ENCODE measurements at regions not wholly inside any gene's neighbourhood (a gene's known extent, or its start where the extent isn't known, plus 50 kb on each side); places are given as distances from the start of the nearest gene placed in this dataset.
"Not testable (repeated sequence)": the region's sequence is repeated elsewhere in the genome, so short reads cannot be mapped to it uniquely, and the experiment has no call there.

- Mint-ChIP-seq H3K4me3 (no peak overlapping the region), H3K36me3 (ENCODE audit: insufficient read depth) (no peaks in the 10 kb centered on the region), H3K4me1 (ENCODE audit: low read depth) (no peaks in the 10 kb centered on the region), H3K27me3 (ENCODE audit: low read depth) (no peaks in the 10 kb centered on the region), H3K9me3 (no peaks in the 10 kb centered on the region)
- DNase-seq, result no peak
- no peak for ATAC-seq
Measured at GRCh38 chr5:91607675-91608074, 224.6 kb upstream of the ARRDC3 start.

GRCh38 chr5:91599863-91600262, 216.7 kb upstream of the ARRDC3 start:
- no peak for DNase-seq
- Mint-ChIP-seq H3K27me3 (ENCODE audit: low read depth) (no peaks in the 10 kb centered on the region), H3K36me3 (ENCODE audit: insufficient read depth) (no peaks in the 10 kb centered on the region), H3K9me3 (peaks cover 7% of the 10 kb centered on the region), H3K4me1 (ENCODE audit: low read depth) (no peaks in the 10 kb centered on the region), H3K4me3 (no peak overlapping the region)
- ATAC-seq, result no peak

GRCh38 chr5:91598216-91598615, 215.1 kb upstream of the ARRDC3 start:
- H3K4me3 Mint-ChIP-seq, result no peak overlapping the region
- ATAC-seq (no peak), DNase-seq (no peak)
- no peaks in the 10 kb centered on the region for H3K4me1 Mint-ChIP-seq (ENCODE audit: low read depth)
- H3K27me3 Mint-ChIP-seq (ENCODE audit: low read depth), result no peaks in the 10 kb centered on the region
- H3K9me3 Mint-ChIP-seq, result peaks cover 13% of the 10 kb centered on the region
- H3K36me3 Mint-ChIP-seq (ENCODE audit: insufficient read depth), result no peaks in the 10 kb centered on the region

DNA sequence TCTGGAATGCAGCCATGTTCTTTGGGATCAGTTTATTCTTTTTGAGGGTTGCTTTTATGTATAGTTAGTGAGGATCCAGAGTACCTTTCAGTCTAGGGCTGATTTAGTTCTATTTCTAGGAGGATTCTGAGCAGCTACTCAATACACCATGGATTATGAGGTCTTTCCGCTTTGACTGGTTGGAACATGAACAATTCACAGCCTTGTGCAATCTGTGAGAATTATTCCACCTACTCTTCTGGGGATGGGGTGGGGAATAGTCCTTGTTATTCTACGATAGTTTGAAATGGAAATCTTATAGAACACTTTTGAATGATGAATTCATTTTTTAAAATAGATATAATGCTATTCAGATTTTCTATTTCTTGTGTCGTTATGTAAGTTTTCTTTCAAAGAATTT, 212.3 kb upstream of the ARRDC3 start:
- Mint-ChIP-seq H3K4me1 (ENCODE audit: low read depth) (no peaks in the 10 kb centered on the region), H3K4me3 (no peak overlapping the region), H3K27me3 (ENCODE audit: low read depth) (no peaks in the 10 kb centered on the region), H3K9me3 (peaks cover 22% of the 10 kb centered on the region), H3K36me3 (ENCODE audit: insufficient read depth) (no peaks in the 10 kb centered on the region)
- DNase-seq, result no peak
- ATAC-seq, result no peak

DNA sequence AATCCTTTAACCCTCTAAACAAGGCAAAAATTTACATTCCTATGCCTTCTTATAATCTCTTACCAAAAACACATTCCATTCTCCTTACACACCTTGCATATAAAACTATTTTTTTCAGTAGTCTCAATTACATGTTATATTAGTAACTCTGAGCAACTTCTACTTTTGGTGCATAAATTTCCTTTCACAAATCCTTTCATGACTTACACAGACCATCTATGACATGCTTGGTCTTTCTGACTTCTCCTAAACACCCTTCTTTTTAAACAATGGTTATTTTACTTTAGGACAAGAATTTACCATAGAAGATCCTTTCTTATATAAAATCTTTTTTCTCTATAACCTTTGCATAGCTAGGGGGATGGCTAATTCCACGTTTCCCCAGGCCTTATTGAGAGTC, 208.0 kb upstream of the ARRDC3 start:
- no peak for DNase-seq
- no peak for ATAC-seq
- Mint-ChIP-seq H3K27me3 (ENCODE audit: low read depth) (no peaks in the 10 kb centered on the region), H3K4me1 (ENCODE audit: low read depth) (no peaks in the 10 kb centered on the region), H3K9me3 (peaks cover 22% of the 10 kb centered on the region), H3K4me3 (no peak overlapping the region), H3K36me3 (ENCODE audit: insufficient read depth) (no peaks in the 10 kb centered on the region)

DNA sequence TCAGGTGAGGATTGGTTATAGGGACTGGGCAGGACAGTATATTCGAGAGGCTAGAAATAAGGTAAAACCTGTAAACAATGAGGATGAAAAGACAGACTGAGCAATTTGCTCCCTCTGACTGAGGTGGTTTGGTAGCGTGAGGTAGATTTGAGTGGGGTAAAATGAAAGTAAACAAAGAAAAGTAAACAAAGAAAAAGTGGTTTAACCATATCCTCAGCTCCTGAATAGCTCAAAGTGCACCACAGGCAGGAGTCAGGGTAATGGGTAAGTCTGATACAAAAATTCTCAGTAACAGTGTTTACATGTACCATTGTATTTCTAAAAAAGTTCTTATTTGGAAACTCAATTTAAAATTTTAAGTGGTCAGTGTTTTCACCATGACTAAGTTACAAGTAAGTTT, 203.1 kb upstream of the ARRDC3 start:
- no peaks in the 10 kb centered on the region for H3K36me3 Mint-ChIP-seq (ENCODE audit: insufficient read depth)
- DNase-seq (no peak), ATAC-seq (no peak)
- H3K27me3 Mint-ChIP-seq (ENCODE audit: low read depth), result no peaks in the 10 kb centered on the region
- H3K4me1 Mint-ChIP-seq (ENCODE audit: low read depth), result no peaks in the 10 kb centered on the region
- peaks cover 5% of the 10 kb centered on the region for H3K9me3 Mint-ChIP-seq
- H3K4me3 Mint-ChIP-seq, result no peak overlapping the region

DNA sequence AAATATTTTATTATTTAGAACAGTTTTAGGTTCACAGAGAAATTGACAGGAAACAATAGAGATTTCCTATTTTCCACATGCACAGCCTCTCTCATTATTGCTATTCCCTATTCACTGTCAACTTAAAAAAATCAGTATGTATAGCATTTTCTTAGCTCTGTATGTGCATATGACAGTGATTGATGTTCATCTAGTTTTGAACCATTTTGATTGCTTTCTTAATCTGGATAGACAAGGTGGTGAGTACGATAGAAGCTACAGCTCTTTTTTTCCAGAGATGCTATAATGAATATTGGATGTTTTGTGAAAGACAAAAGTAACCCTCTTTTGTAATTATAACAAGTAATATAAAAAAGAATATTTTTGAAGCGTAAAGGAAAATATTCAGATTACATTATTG, 201.2 kb upstream of the ARRDC3 start:
- H3K9me3 Mint-ChIP-seq, result no peaks in the 10 kb centered on the region
- no peaks in the 10 kb centered on the region for H3K4me1 Mint-ChIP-seq (ENCODE audit: low read depth)
- H3K27me3 Mint-ChIP-seq (ENCODE audit: low read depth), result no peaks in the 10 kb centered on the region
- ATAC-seq (no peak), DNase-seq (no peak)
- no peak overlapping the region for H3K4me3 Mint-ChIP-seq
- no peaks in the 10 kb centered on the region for H3K36me3 Mint-ChIP-seq (ENCODE audit: insufficient read depth)

DNA sequence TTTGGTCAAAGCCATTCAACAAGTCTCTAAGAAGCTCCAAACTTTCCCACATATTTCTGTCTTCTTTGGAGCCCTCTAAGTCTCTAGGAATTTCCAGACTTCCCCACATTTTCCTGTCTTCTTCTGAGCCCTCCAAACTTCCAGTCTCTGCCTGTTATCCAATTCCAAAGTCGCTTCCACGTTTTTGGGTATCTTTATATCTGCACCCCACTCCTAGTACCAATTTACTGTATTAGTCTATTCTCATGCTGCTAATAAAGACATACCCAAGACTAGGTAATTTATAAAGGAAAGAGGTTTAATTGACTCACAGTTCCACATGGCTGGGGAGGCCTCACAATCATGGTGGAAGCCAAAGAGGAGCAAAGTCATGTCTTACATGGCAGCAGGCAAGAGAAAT, 182.9 kb upstream of the ARRDC3 start:
- H3K9me3 Mint-ChIP-seq, result peaks cover 47% of the 10 kb centered on the region
- ATAC-seq; H3K36me3 Mint-ChIP-seq (ENCODE audit: insufficient read depth); H3K4me1 Mint-ChIP-seq (ENCODE audit: low read depth); H3K27me3 Mint-ChIP-seq (ENCODE audit: low read depth); H3K4me3 Mint-ChIP-seq; DNase-seq: not testable (repeated sequence)

DNA sequence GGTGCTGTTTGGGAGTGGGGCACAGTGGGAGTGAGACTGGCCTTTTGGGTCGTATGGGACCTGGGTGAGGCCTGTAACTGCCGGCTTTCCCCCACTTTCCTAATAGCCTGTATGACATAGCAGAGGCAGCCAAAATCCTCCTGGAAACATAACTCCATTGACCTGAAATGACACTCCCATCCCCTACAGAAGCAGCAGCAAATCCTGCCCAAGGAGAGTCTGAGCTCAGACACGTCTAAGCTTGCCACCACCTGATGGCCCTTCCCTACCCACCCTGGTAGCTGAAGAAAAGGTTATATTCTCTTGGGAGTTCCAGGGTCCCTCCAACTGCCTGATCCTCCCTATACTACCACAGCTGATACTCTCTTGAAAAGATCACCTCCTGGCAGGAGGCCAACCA, 179.8 kb upstream of the ARRDC3 start:
- Mint-ChIP-seq H3K36me3 (ENCODE audit: insufficient read depth) (no peaks in the 10 kb centered on the region), H3K4me3 (no peak overlapping the region), H3K9me3 (peaks cover 44% of the 10 kb centered on the region), H3K4me1 (ENCODE audit: low read depth) (no peaks in the 10 kb centered on the region), H3K27me3 (ENCODE audit: low read depth) (no peaks in the 10 kb centered on the region)
- no peak for DNase-seq
- no peak for ATAC-seq

DNA sequence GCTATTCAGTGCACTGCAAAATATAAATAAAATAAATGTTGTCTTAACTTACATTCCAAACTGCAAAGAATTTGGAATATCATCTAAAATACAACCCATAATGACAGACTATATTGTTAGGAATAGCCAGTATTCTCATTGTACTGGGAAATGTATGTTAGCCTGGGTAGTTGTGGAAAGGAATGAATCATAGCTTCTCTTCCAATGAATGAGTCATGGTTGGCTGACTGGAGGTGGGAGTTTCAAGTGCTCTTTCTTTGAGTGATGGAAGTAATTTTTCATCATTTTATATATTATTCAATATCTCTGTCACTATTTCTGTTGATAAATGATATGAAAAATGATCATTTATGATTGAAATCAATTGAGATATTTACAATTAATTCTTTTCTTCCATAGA, 158.6 kb upstream of the ARRDC3 start:
- DNase-seq (no peak), ATAC-seq (no peak)
- Mint-ChIP-seq H3K4me3 (no peak overlapping the region), H3K27me3 (ENCODE audit: low read depth) (no peaks in the 10 kb centered on the region), H3K36me3 (ENCODE audit: insufficient read depth) (no peaks in the 10 kb centered on the region), H3K4me1 (ENCODE audit: low read depth) (no peaks in the 10 kb centered on the region), H3K9me3 (no peaks in the 10 kb centered on the region)

GRCh38 chr5:91538179-91538578, 155.1 kb upstream of the ARRDC3 start:
- Mint-ChIP-seq H3K27me3 (ENCODE audit: low read depth) (no peaks in the 10 kb centered on the region), H3K9me3 (no peaks in the 10 kb centered on the region), H3K4me1 (ENCODE audit: low read depth) (no peaks in the 10 kb centered on the region), H3K36me3 (ENCODE audit: insufficient read depth) (no peaks in the 10 kb centered on the region), H3K4me3 (no peak overlapping the region)
- no peak for DNase-seq
- ATAC-seq, result no peak

DNA sequence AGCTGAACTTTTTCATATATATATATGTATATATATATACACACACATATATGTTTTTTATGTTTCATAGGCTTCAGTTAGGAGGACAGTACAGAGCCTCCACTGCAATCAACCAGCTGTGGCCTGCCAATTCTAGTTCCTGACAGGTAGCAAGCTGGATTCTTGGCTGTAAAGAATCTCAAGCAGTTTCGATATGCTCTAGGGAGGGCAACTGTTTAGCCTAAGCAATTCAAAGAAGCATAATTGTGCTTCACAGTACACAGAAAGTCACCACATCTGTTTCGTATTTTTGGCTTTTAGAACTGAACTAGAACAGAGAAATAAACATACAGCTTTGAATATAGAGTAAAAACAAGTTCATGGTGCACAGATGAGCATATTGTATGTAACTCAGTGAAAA, 152.4 kb upstream of the ARRDC3 start:
- ATAC-seq, result no peak
- H3K36me3 Mint-ChIP-seq (ENCODE audit: insufficient read depth), result no peaks in the 10 kb centered on the region
- H3K4me1 Mint-ChIP-seq (ENCODE audit: low read depth), result no peaks in the 10 kb centered on the region
- H3K9me3 Mint-ChIP-seq, result no peaks in the 10 kb centered on the region
- no peak overlapping the region for H3K4me3 Mint-ChIP-seq
- H3K27me3 Mint-ChIP-seq (ENCODE audit: low read depth), result no peaks in the 10 kb centered on the region
- DNase-seq, result no peak

DNA sequence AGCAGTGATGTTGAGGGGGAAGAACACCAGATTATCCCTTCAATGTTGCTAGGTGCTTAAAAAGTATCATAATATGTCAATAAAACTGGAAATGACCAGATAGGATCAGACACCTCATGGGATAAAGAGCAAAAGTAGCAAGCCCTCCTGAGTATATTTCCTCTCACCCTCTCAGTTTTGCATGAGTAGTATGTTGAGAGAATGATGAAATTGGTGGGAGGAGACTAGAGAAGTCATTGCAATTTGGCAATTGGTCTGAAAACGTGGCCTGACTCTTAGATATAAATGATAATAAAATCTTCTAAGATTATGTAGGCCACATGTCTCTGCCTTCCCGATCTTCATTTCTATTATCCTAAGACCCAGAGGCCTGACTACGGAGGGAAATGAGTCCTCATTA, 151.2 kb upstream of the ARRDC3 start:
- no peak overlapping the region for H3K4me3 Mint-ChIP-seq
- no peaks in the 10 kb centered on the region for H3K9me3 Mint-ChIP-seq
- no peak for ATAC-seq
- H3K4me1 Mint-ChIP-seq (ENCODE audit: low read depth), result no peaks in the 10 kb centered on the region
- H3K27me3 Mint-ChIP-seq (ENCODE audit: low read depth), result no peaks in the 10 kb centered on the region
- no peaks in the 10 kb centered on the region for H3K36me3 Mint-ChIP-seq (ENCODE audit: insufficient read depth)
- DNase-seq, result no peak

- no peak overlapping the region for H3K4me3 Mint-ChIP-seq
- H3K9me3 Mint-ChIP-seq, result no peaks in the 10 kb centered on the region
- no peaks in the 10 kb centered on the region for H3K36me3 Mint-ChIP-seq (ENCODE audit: insufficient read depth)
- H3K4me1 Mint-ChIP-seq (ENCODE audit: low read depth), result no peaks in the 10 kb centered on the region
- H3K27me3 Mint-ChIP-seq (ENCODE audit: low read depth), result no peaks in the 10 kb centered on the region
- ATAC-seq (no peak), DNase-seq (no peak)
Measured at GRCh38 chr5:91532779-91533178, 149.7 kb upstream of the ARRDC3 start.

GRCh38 chr5:91532281-91532680, 149.2 kb upstream of the ARRDC3 start:
- DNase-seq (no peak), ATAC-seq (no peak)
- no peaks in the 10 kb centered on the region for H3K4me1 Mint-ChIP-seq (ENCODE audit: low read depth)
- H3K9me3 Mint-ChIP-seq, result no peaks in the 10 kb centered on the region
- H3K4me3 Mint-ChIP-seq, result no peak overlapping the region
- H3K27me3 Mint-ChIP-seq (ENCODE audit: low read depth), result no peaks in the 10 kb centered on the region
- no peaks in the 10 kb centered on the region for H3K36me3 Mint-ChIP-seq (ENCODE audit: insufficient read depth)

DNA sequence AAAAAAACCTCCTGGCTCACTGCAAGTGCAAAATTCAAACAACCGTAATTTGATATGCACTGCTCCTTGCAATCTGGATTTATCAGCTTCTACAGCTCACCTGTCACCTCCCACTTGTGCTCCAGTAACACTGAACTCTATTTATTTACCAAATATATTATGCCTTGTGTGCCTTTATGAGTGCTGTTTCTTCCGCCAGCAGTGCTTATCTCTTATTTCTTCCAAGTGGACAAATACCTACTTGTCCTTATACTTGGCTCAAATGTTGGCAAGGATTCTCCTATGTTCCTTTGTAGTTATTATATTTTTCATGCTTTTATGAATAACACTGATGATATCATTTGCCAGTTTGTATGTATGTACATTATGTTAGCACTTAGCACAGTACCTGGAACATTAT, 145.7 kb upstream of the ARRDC3 start:
- Mint-ChIP-seq H3K4me3 (no peak overlapping the region), H3K27me3 (ENCODE audit: low read depth) (no peaks in the 10 kb centered on the region), H3K4me1 (ENCODE audit: low read depth) (no peaks in the 10 kb centered on the region), H3K9me3 (no peaks in the 10 kb centered on the region), H3K36me3 (ENCODE audit: insufficient read depth) (no peaks in the 10 kb centered on the region)
- no peak for ATAC-seq
- DNase-seq, result no peak

Measured in activated T-cell treated with anti-CD3 and anti-CD28 coated beads, Interleukin-2, amount 50 U/mL, for 4 hours (primary cell).